GM18511 (cell line): ENCODE measurements at regions not wholly inside any gene's neighbourhood (a gene's known extent, or its start where the extent isn't known, plus 50 kb on each side); places are given as distances from the start of the nearest gene placed in this dataset.

Experiments used
- ATAC-seq: cut with Tn5 transposase; IDR thresholded peaks from one replicate; pipeline ENCODE4 v1.9.1; 2021; ENCODE audit warnings: mild to moderate bottlenecking, moderate library complexity; ENCODE audit not compliant: unreplicated experiment

DNA sequence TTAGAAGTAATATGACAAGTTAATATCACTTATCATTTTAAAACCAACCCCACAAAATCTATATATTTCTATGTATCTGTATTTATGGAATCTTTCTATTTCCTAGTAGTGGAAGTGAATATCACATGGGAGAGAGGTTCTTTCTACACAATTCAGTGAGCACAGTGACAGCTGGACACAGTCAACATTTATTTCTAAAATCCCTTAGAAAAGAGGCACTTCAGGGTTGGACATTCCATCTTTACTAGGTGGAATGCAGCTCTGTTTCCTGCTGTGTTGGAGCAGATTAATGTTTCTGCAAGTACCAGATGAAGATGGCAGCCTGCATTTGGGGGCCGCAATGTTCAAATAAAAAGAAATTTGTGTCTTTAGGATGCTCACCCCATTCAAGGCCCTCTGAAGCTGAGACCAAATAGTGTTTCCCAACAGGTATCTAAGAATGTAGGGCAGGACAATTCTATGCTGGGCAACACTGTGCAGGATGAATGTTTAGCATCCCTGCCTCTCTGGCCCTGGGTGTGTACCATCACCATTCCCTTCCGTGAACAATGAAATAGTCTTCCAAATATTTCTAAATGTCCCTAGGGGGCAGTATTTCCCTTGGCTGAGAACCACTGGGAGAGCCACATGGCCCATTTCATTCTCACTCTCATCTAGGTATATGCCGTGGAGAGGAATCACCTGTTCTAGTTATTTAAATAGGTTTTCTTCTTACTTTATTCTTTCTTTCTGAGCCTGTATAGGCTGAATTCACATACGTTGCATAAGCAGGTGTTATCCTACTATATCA is 394.8 kb downstream of the PRDM2 start:
- ATAC-seq = no peak

DNA sequence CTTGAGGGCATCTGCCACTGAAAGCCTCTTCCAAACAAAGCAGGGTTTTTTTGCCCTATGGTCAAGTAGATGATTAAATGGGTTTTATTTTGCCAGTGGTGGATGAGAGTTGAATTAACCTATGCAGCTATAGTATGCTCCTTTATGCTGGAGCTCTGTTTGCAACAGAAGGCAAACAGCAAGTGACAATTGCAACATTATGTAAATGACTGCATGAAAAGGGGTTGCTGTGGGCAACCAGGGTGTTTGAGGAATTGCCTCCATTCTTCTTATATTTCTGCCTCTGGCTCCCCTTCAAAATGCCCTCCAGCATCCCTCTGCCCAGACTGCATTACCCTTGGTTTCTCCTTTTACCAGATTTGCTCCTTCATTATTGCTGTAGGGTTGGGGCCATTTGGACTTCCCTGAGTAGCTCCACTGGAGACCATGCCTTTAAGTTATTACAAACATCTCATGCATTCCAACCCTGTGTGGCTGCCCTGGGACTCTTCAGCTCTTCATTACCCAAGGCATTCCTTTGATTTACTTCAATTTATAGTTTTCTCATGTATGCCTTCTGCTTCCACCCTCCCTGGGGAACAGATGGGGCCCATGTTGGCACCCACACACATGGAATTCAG is 398.4 kb downstream of the PRDM2 start:
- no peak for ATAC-seq

DNA sequence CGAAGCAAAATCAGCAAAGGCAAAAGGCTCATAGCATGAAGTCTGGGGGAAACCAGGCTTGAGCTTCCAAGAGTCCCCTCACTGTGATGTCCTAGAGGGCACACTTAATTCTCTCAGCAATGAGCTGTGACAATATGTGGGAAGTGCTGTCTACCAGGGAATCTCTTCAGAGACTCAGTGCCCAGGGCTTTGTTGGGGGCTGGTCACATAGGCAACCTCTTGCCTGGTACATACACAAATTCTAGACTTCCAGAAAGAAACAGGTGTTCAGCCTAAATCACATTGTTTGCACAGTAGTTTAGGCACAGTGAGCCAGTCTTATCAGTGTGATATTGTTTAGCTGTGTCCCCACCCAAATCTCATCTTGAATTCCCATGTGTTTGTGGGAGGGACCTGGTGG is 400.5 kb downstream of the PRDM2 start:
- no peak for ATAC-seq

DNA sequence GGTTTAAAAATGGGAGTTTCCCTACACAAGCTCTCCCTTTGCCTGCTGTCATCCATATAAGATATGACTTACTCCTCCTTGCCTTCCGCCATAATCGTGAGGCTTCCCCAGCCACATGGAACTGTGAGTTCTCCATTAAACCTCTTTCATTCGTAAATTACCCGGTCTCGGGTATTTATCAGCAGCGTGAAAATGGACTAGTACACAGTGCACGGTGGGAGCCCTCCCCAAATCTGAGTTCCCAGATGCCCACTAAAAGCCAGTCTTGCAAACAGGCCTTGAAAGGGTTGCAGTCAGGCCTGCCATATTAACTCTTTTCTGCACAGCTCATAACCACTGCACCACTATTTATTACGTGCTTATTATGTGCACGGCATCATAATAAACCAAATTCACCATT is 400.9 kb downstream of the PRDM2 start:
- ATAC-seq = no peak

DNA sequence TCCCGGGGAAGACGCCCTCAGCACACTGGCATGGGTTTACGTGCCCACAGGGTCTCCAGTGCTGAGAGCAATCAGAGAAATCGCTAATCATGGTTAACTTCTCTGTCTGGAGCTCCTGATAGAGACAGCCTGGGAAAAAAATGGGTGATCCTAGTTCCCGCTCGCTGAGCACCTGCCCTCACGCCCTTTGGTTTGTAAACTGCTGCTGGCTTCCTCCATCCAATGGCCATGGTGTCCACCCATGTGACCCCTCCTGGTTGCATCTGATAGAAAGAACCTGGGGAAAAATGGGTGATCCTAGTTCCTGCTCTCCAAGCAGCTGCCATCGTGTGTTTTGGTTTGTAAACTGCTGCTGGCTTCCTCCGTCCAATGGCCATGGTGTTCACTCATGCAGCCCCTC is 402.2 kb downstream of the PRDM2 start:
- no peak for ATAC-seq

DNA sequence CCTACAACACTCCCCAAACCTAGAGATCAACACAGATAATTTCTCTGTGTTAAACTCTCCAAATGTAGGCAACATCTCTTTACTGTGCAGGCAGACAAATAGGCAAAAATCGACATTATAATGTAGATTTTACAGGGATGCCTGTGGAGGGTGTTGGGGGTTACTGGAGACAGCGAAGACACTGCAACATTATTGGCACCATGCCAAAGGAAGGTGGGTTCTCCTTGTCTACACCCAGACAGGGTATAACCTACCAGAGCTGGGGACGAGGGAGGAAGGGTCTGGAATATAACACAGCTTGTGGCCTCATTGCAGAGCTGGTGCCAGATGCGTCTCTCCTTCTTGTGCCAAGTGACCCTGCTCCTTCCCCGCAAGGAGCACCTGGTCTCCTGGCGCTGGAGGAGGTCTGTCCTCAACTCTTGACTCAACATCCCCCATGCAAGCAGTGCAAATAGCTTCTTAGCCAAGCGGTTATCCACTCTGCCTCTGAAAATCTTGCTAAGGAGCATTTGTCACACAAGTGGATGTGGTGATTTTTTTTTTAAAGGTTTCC is 404.0 kb downstream of the PRDM2 start:
- no peak for ATAC-seq

DNA sequence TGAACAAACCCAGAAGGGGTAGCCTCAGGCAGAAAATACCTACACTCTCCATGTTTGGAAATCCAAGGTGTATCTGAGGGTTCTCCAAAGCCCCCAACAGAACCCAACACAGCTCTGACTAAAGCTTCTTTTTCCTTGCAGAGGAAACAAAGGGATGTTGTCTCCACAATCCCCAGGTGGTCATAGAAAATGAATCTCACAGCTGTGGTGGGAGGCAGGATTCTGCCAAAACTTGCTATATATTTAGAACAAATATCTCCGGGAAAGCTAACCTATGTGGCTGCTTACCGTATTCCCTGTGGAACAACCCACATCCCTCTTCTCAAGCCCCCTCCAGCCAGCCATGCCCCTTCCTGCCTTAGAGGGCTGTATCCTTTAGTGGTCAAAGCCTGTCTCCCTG is 406.1 kb downstream of the PRDM2 start:
- ATAC-seq = no peak

DNA sequence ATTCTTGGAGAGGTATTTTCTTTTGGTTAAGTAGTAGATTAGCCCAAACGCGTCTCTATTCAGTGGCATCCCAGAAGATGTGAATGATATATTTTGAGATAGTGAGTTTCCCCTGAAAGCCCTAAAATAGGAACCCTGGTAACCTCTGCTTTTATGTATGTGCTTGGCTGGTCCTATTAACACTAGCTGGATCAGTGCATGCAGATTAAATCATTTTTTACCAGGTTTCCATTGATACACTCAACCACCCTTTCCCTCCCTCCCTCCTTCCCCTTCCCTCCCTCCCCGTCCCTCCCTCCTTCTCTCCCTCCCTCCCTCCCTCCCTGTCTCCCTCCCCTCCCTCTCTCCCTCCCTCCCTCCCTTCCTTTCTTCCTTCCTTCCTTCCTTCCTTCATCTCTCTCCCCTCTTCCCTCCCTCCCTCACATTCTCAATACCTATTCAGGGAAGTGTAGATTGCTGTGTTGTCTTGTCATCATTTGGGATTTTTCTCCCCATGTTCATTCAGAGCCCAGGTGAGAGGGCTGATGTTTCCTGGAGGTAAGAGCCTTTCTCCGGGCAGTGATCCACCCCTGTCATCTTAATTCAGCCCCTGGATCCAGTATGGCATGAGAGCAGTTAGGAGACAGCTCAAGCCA is 406.8 kb downstream of the PRDM2 start:
- no peak for ATAC-seq

DNA sequence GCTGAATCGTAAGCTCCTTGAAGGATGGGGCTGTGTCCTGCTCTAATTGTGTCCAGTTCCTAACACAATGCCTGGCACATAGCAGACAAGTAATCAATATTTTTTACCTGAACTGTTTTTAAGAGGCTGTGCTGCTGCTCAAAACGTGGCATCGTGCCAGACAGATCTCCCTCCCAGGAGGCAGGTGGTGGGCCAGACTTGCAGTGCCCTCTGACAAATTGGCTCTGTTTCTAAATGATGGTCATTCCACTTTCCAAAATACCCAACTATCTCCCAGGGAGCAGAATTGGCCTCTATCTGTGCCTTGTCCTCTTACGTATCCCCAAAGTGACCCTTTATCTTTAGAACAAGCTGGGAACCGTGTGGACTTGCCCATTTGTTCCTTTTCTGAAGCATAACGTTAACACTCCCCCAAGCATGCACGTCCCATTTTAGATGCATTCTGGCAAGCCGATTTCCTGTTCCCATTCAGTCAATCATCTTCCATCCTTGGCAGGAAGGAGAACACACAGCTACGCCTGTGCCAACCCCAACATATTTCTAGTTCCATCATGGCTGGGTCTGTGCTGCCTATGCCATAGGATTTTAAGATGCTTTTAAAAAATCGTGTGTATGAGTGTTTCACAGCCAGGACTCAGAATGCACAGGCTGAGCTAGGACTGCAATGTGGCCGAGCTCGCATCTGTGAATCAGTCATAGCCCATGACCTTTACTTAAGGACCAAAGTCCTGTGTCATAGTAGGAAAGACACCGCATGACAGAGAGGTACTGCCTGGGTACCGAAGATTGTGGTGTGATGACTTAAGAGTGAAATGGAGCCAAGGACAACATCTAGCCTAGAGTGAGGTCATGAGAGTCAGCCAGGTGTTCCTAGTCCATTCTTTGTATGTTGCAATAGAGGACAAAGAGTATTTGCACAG is 408.6 kb downstream of the PRDM2 start:
- no peak for ATAC-seq

DNA sequence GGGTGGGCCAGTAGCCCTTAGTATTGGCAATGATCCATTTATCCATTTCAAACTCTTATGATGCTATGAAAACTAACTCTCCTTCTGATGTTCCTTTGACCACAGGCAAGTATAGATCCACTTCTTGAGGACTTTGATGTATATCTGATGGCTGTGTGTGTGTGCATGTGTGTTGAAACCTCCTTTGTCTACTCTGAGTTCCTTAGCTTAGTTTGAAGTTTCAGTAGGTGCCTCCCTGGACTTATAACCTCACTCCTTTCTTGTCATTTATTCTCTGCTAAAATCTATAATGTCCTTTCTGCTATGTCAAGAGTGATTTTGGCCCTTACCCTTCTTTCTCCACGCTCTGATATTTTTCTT is 409.3 kb downstream of the PRDM2 start:
- no peak for ATAC-seq

DNA sequence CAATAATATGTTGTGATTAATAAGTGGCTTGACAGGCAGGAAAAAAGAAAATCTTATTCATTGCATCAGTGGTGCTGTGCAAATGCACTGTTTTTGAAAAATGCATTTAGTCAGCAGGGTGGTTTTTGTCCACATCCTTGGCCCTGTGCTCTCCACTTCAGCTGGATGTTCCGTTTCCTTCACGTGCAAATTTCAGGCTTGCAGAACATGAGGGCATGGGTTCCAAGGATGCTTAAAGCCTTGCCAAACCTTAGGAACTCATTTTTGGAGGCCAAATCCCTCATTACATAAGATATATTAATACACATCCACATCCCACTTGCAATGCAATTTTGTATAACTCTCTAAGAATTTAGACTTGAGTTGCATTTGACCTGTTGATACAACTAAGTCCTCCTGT is 410.1 kb downstream of the PRDM2 start:
- ATAC-seq = no peak

DNA sequence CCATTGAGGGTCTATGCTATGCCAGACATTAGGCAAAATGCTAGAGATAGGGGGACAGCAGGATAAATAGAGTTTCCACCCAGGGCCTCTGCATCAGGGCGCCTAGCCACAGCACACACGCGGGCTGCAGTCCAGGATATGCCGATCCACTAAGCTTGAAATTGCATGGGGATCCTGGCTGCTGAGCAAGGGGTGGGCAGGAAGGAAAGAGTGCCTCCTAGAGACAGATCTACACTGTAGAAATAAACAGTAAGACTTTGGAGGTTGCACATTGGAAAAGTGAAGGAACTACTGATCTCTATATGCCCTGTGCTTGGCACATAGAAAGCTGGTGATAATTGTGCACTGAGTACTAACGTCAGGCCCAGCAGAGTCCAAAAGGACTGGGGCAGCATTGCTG is 411.1 kb downstream of the PRDM2 start:
- ATAC-seq = no peak

DNA sequence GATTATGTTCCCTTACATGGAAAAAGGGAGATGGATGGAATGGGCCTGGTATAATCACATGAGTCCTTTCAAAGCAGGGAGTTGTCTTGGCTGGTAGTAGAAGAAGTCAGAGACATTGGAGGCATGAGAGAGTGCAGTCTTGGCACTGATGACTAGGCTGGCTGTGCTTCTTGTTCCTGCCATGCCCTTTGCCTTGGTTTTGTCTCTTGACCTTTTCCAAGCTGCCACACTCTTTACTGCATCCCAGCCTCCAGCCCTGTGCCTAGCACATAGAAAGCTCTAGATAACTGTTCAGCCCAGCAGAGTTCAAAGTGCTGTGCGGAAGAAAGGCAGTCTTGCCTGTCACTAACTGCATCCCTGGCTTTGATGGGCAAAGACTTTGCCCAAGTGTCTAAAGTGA is 412.6 kb downstream of the PRDM2 start:
- ATAC-seq = no peak

DNA sequence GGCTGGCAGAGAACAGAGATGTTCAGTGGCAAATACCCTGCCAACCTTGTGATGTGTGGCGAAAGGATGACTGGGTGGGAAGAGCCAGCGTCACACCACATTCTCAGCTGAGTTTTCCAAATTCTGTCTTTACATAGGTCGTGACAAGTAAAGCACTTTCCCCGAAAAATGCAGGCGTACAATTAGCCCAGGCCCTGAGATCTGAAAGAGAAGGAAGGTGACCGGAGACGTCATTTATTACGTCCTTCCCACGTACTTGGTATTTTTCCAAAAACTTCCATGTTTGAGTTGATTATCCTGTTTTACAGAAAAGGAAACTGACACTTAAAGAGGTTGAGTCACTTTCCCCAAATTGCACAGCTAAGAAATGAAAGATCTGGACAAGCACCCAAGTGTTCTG is 413.3 kb downstream of the PRDM2 start:
- no peak for ATAC-seq

DNA sequence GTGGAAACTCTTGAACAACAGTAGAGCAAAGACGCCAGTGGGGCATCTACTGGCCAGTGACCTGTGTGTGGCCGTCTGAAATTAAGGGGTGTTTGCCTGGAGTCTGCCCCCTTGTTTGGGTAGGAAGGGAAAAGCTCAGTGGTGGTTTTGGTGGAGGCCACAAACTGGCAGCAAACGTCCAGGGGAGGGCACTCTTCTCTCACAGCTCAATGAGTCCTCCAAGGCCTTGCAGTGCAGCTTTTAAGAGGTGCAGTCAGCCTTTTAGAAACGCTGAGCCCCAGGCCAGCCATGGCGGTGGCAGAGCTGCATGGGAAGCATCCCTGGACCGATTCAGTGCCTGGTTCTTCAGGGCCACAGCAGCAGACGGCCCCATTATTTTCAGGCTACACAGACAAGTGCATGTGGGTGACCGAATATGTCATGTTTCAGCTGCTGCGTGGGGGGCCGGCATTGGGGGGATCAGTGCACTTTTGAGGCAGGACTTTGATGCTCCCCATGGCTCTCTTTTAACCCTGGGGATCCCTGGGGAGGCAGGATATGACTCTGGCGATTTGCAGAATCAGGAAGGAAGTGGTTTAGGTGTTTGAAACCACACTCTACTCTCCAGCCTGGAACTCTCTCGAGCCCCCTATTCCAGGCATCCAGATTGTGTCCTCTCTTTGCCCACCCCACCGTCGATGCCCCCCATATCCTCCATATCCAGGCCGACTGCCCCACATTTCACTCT is 414.0 kb downstream of the PRDM2 start:
- no peak for ATAC-seq

DNA sequence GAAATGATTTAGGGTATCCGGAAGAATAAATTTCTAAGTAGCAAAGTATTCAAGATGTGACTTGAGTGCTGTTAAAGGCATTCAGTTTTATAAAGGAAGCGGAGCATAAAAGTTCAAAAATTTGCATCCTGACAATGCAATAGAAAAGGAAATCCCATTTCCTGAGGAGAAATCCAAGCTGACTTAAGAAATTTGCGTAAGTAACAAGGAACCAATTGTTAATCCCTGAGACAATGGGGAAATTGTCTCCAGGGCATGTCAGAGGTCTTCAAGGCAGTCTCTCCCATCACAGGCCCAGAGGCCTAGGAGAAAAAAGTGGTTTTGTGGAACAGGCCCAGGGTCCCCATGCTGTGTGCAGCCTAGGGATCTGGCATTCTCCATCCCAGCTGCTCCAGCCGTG is 416.0 kb downstream of the PRDM2 start:
- no peak for ATAC-seq

DNA sequence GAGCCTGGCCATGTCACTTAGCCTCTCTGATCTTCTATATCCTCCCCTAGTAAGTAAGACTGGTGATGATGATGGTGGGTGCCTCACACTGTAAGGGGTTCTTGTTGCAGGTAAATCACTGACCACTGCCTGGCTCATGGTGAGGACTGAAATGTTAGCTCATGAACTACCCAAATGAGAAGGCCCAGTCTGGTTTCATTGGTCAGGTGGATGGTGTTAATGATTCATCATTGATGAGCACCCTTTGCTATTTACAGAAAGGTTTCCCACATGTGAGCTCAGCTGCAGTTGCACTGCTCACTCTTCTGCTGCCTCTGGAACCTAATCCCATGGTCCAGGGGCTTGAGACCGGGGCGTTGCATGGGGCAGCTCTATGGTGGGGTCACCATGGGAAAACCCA is 417.7 kb downstream of the PRDM2 start:
- no peak for ATAC-seq

DNA sequence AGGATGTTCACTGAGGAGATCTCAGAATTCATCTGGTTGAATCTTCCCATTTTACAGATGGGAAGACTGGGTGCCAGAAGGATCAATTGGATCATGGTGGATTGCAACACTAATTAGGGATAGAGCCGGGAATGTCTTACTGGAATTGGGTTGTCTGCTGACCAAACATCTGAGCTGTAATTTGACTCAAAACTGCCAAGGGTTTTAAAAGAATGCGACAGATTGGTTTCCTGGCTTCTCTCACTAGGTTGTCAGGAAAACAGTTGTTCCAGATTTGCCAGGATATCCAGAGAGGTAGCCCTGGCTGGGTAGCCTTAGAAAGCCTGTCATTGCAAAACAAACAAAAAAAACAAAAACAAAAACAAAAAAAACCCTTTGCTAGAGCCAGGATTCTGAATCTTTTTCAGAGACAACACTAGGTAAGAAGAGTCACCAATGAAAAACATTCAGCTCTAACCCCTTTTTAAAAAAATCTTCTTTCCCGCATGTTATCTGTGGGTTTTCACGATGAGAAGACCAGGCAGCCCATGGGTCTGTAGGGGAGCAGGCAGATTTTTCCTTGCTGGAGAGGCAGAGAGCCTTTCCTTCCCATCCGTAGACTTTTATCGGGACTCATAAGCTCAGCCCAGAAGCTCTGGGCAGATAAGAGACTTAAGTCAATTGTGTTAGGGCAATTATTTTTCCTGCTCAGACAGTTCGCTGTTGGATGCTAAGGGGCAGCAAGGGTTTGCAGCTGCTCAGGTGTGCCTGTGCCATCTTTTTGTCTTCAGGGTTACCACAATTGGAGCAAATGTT is 418.9 kb downstream of the PRDM2 start:
- no peak for ATAC-seq

DNA sequence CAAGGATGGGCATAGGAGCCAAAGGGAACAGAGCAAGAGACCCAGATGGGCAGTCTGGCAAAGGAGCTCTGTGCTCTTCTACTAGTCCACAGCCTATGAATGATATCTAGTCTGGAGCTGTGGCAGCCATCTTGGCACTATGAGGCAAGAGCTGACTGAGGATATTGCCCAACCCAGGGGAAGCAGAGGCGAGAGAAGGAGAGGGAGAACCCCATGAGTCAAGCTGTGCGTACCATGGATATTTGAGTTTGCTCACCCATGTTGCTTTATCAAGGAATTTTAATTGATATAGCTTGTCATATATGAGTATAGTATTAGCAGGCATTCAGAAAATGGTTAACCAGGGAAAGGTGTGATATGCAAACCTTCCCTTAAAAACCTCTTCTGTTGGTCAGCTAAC is 420.9 kb downstream of the PRDM2 start:
- no peak for ATAC-seq

DNA sequence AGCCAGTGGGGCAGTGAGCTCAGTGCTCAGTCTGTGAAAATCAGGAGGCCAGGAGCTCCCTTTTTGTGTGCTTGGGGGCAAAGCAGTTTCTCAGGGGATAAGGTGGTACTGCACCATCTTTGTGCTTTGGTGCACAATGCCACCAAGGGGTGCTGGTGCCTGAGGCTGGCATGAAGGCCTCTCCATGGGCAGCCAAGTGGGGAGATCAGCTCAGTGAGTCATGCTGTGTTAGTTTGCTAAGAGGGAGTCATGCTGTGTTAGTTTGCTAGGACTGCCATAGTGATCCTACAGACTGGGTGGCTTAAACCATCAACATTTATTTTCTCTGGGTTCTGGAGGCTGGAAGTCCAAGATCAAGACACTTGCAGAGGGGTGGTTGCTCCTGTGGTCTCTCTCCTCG is 428.1 kb downstream of the PRDM2 start:
- no peak for ATAC-seq
